ENCODE measurements at regions not wholly inside any gene's neighbourhood (a gene's known extent, or its start where the extent isn't known, plus 50 kb on each side); places are given as distances from the start of the nearest gene placed in this dataset.

- no peak for DNase-seq (ENCODE audit: low read depth, low spot score)
Measured at GRCh38 chr18:70457788-70458187, 168.9 kb downstream of the SOCS6 start.

- DNase-seq (ENCODE audit: low read depth, low spot score) = no peak
Measured at GRCh38 chr18:70457223-70457622, 168.4 kb downstream of the SOCS6 start.

DNA sequence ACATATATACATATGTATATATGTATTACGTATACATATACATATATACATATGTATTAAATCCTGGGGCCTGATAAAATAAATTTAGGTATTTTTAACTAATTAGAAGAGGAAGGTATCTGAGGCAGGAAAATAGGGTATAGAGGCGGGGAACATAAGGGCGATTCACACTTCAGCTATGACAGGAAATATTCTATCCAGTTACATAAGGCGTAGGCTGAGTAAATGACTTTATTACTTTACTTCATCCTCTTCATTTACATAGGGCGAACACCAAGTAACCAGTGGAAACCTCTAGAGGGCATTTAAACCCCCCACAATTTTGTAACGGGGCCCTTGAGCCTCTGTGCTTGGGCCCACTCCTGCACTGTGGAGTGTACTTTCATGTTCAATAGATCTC lies 167.5 kb downstream of the SOCS6 start:
- DNase-seq (ENCODE audit: low read depth, low spot score) = no peak

DNA sequence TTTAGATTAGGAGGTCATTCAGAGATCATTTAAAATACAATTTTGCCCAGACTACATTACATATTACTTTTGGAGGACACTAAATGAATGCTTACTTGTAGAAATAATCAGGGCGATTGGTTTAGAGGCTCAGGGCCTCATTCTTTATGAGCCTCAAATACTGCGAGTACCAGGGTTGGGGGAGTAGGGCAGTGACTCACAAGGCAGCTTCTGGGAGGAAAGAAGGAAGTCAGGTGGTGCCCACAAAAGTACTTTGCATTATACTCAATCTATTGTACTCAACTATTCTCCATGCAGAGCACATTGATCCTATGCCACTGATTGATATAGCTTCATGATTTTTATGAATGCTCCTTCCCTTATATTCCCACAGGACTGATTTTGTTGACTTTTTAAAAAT lies 166.9 kb downstream of the SOCS6 start:
- DNase-seq (ENCODE audit: low read depth, low spot score) = no peak

DNA sequence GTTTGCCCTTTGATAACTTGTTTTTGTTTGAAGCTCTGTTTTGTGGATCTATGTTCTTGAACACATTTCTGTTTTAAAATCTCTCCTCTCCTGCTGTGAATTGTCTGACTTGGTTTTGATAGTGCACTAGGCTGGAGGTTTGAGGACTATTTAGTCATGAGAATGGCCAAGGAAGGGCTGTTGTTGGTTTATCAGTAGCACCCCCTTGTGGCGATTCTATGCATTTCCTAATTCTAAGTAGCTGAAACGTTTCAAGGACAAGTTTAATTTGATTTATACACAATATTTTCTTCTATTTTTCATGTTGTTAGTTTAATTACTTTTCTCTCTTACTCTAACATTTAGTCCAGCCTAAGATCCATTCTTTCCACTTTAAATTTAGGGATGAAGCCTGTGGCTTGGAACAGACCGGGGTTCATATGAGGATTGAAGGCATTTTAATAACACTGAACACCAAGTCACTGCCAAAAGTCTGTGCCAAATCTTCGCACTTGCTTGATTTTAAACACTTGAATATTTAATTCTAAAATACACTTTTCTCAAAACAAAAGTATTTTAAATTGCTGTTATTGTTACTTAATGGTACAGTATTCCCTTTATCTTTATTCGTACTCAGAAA lies 166.0 kb downstream of the SOCS6 start:
- no peak for DNase-seq (ENCODE audit: low read depth, low spot score)

DNA sequence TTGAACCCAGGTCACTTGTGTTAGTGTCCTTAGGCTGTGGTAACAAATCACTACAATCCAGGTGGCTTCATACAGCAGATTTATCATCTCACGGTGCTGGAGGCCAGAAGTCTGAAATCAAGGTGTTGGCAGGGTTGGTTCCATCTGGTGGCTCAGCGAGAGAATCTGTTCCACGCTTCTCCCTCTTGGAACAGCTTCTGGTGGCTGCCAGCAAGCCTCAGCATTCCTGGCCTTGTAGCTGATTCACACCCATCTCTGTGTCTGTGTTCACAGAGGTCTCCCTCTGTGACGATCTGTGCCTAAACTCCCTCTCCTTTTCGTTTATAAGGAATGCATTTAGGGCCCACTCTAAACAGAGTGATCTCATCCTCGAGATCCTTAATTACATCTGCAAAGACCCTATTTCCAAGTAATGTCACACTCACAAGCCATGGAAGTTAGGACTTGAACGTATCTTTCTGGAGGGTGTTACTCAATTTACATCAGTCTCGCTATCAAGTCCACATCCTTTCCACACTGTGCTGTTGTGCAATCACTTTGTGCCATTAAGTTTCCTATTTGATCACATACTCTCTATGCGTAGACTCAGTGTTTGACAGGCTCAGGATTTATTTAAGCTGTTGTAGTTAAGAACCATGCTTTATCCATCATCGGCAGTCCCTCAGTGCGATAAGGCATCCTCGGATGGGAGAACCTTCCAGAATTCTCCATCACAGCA lies 164.4 kb downstream of the SOCS6 start:
- DNase-seq (ENCODE audit: low read depth, low spot score) = no peak

DNA sequence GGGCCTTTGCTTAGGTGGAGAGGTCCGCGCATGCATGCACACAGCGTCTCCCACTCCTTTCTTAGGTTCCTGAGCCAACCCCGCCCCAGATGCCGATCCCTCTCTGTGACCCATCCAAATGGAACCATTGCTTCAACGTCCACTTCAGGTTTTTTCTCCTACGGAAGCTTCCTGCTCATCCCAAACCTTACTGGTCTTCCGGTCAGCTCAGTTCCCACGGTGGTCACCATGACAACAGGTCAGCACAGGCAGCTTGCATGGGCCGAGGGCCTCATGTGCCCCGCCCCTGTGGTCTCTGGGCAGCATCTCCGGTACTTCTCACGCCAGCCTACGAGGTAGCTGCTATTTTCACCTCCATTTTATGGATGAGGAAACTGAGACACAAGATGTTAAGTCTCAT lies 163.7 kb downstream of the SOCS6 start:
- DNase-seq (ENCODE audit: low read depth, low spot score) = no peak

DNA sequence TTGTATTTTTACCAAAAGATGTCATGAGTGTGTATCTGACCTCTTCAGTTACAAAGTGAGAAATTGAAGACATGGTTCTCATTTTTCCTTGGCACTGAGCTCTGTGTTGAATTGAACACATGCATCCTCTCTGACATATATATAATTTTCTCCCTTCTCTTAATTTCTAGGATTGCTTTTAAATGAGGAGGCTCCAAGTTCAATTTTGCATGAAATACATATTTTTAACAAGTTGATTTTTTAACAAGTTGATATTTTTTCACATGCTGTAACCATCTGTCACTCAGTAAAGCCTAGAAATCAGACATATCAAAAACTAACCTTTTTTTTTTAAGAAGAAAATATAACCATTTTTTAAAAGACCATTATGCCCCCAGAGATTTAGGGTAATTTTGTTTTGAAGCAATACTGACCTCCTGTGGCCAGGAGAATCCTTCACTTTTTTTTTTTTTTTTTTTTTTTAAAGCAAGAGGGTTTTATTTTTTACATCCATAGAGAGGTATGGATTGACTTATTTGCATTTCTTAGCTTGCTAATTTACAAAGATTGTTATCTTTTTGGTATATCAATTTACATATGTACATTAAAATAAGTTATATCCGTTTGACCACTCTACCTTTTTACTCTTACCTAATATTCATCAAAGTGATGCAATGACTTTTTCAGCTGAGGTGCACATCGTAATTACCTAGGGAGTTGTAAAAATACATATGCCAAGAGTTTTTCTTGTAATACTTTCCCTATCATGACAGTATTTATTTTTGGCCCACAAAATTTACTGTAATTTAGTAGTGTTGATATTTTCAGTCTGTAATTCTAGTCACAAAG lies 161.8 kb downstream of the SOCS6 start:
- DNase-seq (ENCODE audit: low read depth, low spot score) = no peak

GRCh38 chr18:70448588-70448987 lies 159.7 kb downstream of the SOCS6 start:
- DNase-seq (ENCODE audit: low read depth, low spot score) = no peak

- DNase-seq (ENCODE audit: low read depth, low spot score) = no peak
Measured at GRCh38 chr18:70446063-70446462, 157.2 kb downstream of the SOCS6 start.

- DNase-seq (ENCODE audit: low read depth, low spot score) = no peak
Measured at GRCh38 chr18:70442933-70443332, 154.1 kb downstream of the SOCS6 start.

- no peak for DNase-seq (ENCODE audit: low read depth, low spot score)
Measured at GRCh38 chr18:70432804-70433400, 144.1 kb downstream of the SOCS6 start.

DNA sequence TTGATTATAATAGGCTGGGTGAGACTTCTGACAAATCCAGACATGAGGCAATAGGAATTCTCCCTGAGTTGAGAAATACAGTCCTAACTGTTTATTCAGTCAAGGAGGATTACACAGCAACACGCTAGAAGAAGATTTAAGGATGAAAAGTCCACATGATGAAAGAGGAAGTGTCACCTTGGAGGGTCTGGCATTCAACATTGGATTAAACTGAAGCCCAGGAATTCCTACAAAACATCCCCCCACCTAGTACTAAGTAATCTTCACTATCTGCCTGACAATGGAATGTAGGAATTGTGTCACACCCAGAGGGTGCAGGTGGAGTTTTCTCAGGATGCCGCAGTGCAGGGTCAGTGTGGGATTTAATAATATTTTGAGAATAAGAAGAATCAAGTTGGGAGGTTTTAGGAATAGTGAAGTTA lies 142.4 kb downstream of the SOCS6 start:
- DNase-seq (ENCODE audit: low read depth, low spot score) = no peak

DNA sequence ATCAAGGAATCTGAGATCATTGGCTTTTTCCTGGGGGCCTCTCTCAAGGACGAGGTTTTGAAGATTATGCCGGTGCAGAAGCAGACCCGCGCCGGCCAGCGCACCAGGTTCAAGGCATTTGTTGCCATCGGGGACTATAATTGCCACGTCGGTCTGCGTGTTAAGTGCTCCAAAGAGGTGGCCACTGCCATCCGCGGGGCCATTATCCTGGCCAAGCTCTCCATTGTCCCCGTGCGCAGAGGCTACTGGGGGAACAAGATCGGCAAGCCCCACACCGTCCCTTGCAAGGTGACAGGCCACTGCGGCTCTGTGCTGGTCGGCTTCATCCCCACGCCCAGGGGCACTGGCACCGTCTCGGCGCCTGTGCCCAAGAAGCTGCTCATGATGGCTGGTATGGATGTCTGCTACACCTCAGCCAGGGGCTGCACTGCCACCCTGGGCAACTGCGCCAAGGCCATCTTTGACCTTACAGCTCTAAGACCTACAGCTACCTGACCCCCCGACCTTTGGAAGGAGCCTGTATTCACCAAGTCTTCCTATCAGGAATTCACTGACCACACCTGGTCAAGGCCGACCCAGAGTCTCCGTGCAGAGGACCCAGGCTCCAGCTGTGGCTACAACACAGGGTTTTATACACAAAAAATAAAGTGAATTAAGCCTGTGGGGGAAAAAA lies 141.8 kb downstream of the SOCS6 start:
- no peak for DNase-seq (ENCODE audit: low read depth, low spot score)

GRCh38 chr18:70429847-70430500 lies 141.1 kb downstream of the SOCS6 start:
- DNase-seq (ENCODE audit: low read depth, low spot score) = no peak

- DNase-seq (ENCODE audit: low read depth, low spot score) = no peak
Measured at GRCh38 chr18:70428439-70428838, 139.6 kb downstream of the SOCS6 start.

- no peak for DNase-seq (ENCODE audit: low read depth, low spot score)
Measured at GRCh38 chr18:70426818-70427217, 138.0 kb downstream of the SOCS6 start.

DNA sequence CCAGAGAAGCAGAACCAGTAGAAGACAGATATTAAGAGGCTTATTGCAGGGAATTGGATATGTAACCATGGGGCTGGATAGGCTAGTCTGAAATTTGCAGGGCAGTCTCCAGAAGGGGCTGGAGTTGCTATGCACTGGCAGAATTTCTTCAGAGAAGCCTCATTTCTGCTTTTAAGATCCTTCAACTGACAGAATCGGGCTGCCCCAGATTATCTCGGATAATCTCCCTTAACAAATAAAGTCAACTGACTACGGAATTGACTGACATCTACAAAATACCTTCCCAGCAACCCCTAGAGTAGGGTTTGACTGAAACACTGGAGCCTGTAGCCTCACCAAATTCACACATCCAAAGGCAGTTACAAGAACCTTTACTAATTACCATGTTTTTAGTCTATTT lies 136.4 kb downstream of the SOCS6 start:
- no peak for DNase-seq (ENCODE audit: low read depth, low spot score)

DNA sequence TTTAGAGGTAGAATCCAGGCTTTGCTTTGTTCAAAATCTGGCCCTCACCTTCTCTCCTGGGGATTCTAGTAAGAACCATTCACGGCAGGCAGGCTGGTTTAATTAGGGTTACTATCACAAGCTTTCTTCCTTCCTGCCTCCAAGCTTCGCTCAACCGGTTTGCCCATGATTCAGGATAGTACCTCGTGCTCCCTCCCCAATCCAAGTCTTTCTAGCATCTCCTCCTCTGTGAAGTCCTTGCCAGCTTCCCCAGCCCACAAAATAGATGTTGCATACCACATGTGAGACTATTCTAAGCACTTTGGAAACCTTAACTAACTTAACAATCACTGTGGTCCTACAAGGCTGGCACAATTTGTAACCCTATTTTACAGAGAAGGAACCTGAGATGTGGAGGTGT lies 135.1 kb downstream of the SOCS6 start:
- DNase-seq (ENCODE audit: low read depth, low spot score) = no peak

DNA sequence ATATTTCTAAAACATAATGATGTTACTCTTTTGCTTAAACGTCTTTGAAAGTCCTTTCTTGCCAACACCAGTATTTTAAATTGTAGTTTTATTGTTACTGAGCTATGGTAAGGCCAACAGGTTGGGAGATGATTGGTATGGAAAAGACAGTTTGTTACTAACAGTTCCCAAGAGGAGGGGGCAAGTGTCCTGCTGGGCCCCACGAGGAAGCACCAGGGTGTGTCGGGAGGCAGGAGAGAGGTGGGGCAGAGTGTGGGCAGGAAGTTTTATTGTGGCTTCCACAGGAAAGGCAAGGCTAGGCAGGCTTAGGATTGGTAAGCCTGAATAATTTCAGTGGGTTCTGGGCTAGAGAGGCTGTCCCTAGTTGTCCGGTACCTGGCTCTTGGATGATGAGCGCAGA lies 134.3 kb downstream of the SOCS6 start:
- DNase-seq (ENCODE audit: low read depth, low spot score) = no peak

DNA sequence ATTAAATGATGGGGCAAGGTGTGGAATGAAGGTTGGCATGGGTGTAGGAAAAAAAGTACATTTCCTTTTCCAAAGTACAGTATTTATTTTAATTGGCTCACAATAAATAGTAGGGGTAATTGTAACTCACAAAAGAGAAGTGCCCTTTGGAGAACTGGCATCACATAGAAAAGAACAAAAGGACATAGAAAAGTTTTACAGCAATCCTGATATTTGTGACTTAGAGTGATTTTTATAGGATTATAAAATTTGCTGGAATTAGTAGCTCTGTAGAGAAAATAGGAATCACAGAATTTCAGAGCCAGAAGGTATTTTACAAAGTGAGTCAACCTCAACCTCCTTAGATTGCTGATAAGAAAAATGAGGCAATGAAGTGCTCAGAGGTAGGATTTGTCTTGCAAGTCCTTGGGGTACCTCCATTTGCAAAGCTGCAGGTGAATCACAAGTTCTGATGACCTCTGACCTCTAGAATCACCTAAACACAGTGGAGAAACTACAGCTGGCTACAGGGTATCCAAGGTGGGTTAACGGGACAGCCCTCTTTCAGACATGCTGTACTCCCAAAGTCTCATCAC lies 133.6 kb downstream of the SOCS6 start:
- DNase-seq (ENCODE audit: low read depth, low spot score) = no peak

Measured in brain pericyte (primary cell).